ENCODE measurements at regions not wholly inside any gene's neighbourhood (a gene's known extent, or its start where the extent isn't known, plus 50 kb on each side); places are given as distances from the start of the nearest gene placed in this dataset.

GRCh38 chr1:234961456-234962339, 166.9 kb downstream of the TOMM20 start:
- H3K27me3 ChIP-seq (ENCODE audit: control insufficient read depth in 1 of 2, insufficient read depth in 2 of 2, low read length in 2 of 2): no peaks in the 10 kb centered on the region
- H3K79me2 ChIP-seq (ENCODE audit: insufficient read depth, low read length): peaks cover 10% of the 10 kb centered on the region
- 74% methylated on average over 8 of the region's 9 CpGs for WGBS (ENCODE audit: low lambda C conversion rate)
- H4K20me1 ChIP-seq (ENCODE audit: insufficient read depth, low read length): no peaks in the 10 kb centered on the region
- in situ Hi-C loops (cut with HindIII; ENCODE audit: extremely low pct_ligation_motif_present, low pct_unique_long_range_greater_than_20kb): no loop called here
- POLR2A ChIA-PET: interaction anchor here (0.8 to 13.1 kb wide), 23 partner anchors 14 to 462 kb away, joined by 3 to 657 read pairs (median 15); partner anchors contain the start of gene IRF2BP2
- no peaks in the 10 kb centered on the region for H3K36me3 ChIP-seq (replicated peaks in 1 of 2; ENCODE audit: control insufficient read depth in 1 of 2, insufficient read depth in 2 of 2, low read length in 2 of 2)
- no peak for ATAC-seq
- peak overlapping the region in 1 of 3 experiments; percentile 55; a peak in 2 of 6 replicates for H3K4me3 ChIP-seq (replicated peaks in 1 of 3; ENCODE audit: insufficient read depth in 1 of 3, low read depth in 2 of 3, low read length in 3 of 3)
- CTCF ChIA-PET (ENCODE audit: low intra/inter-chr PET ratio, low total read pairs): no interaction called here
- peaks cover 94% of the 10 kb centered on the region for H3K4me1 ChIP-seq (ENCODE audit: insufficient read depth, low read length)
- H3K9ac ChIP-seq (ENCODE audit: insufficient read depth, low read depth, low read length): peak overlapping the region; percentile 92
- no peak for DNase-seq (ENCODE audit: low spot score)
- intact Hi-C loops (cut with micrococcal nuclease; ENCODE audit: unreplicated experiment): loop anchor here (5.0 kb wide), 1 partner anchor 464 kb away; no protein-coding TSS in a partner anchor
- H2AFZ ChIP-seq (ENCODE audit: low read length): no peak overlapping the region
- no TSS peak for BruUV-seq (replicated peaks)
- no peak for FAIRE-seq
- H3K4me2 ChIP-seq (ENCODE audit: low read depth, low read length): peak overlapping the region; percentile 83
- no peaks in the 10 kb centered on the region for H3K9me3 ChIP-seq (ENCODE audit: low read length)
- H3K27ac ChIP-seq (ENCODE audit: extremely low read length, insufficient read depth, low read length): peak overlapping the region; percentile 100
- TF ChIP-seq, protein P1, sequence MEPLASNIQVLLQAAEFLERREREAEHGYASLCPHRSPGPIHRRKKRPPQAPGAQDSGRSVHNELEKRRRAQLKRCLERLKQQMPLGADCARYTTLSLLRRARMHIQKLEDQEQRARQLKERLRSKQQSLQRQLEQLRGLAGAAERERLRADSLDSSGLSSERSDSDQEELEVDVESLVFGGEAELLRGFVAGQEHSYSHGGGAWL (CRISPR knock-in tag; IDR thresholded peaks at IDR 0.05): no peak
- TF ChIP-seq TEAD3 (CRISPR knock-in tag; optimal IDR thresholded peaks at IDR 0.05; ENCODE audit: borderline replicate concordance) (no peak), ATM (IDR thresholded peaks at IDR 0.05; ENCODE audit: borderline replicate concordance) (no peak), ZNF331 (CRISPR knock-in tag; IDR thresholded peaks at IDR 0.05) (0 out of 2 replicates have a peak, but pooled peaks have one; percentile 11), ZNF710 (CRISPR knock-in tag; IDR thresholded peaks at IDR 0.05; ENCODE audit: borderline replicate concordance) (0 out of 2 replicates have a peak, but pooled peaks have one; percentile 25), RARG (CRISPR knock-in tag; IDR thresholded peaks at IDR 0.05; ENCODE audit: low read depth) (no peak), ZNF777 (CRISPR knock-in tag; IDR thresholded peaks at IDR 0.05) (no peak), EZH2 (conservative IDR thresholded peaks at IDR 0.05; ENCODE audit: low read depth, low read length) (no peak), ZFP41 (CRISPR knock-in tag; IDR thresholded peaks at IDR 0.05; ENCODE audit: borderline replicate concordance) (no peak), SRY (CRISPR knock-in tag; IDR thresholded peaks at IDR 0.05) (no peak), THAP11 (CRISPR knock-in tag; IDR thresholded peaks at IDR 0.05) (no peak), CCDC6 (CRISPR knock-in tag; IDR thresholded peaks at IDR 0.05) (no peak), SMAD9 (CRISPR knock-in tag; IDR thresholded peaks at IDR 0.05) (no peak), ATF4 (CRISPR knock-in tag; IDR thresholded peaks at IDR 0.05) (peak in 1 of 2 experiments; percentile 62; a peak in 2 of 4 replicates), ZFX (CRISPR knock-in tag; IDR thresholded peaks at IDR 0.05; ENCODE audit: low read depth) (0 out of 2 replicates have a peak, but pooled peaks have one; percentile 4), ZNF546 (CRISPR knock-in tag; conservative IDR thresholded peaks at IDR 0.05) (no peak), U2AF2 (IDR thresholded peaks at IDR 0.05; ENCODE audit: low read depth, low read length) (no peak), CENPBD1 (CRISPR knock-in tag; IDR thresholded peaks at IDR 0.05; ENCODE audit: borderline replicate concordance, low read depth) (no peak), NFYB (CRISPR knock-in tag; IDR thresholded peaks at IDR 0.05) (no peak)
- TF ChIP-seq, protein P2, sequence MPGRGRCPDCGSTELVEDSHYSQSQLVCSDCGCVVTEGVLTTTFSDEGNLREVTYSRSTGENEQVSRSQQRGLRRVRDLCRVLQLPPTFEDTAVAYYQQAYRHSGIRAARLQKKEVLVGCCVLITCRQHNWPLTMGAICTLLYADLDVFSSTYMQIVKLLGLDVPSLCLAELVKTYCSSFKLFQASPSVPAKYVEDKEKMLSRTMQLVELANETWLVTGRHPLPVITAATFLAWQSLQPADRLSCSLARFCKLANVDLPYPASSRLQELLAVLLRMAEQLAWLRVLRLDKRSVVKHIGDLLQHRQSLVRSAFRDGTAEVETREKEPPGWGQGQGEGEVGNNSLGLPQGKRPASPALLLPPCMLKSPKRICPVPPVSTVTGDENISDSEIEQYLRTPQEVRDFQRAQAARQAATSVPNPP (CRISPR knock-in tag; IDR thresholded peaks at IDR 0.05): no peak
